ENCODE measurements at regions not wholly inside any gene's neighbourhood (a gene's known extent, or its start where the extent isn't known, plus 50 kb on each side); places are given as distances from the start of the nearest gene placed in this dataset.

GRCh38 chr5:110361471-110361870 is 365.0 kb downstream of the TMEM232 start:
- H3K36me3 ChIP-seq (ENCODE audit: insufficient read depth) = no peaks in the 10 kb centered on the region
- H4K20me1 ChIP-seq (ENCODE audit: insufficient read depth) = no peaks in the 10 kb centered on the region
- no peak overlapping the region for H3K27ac ChIP-seq
- H3K79me2 ChIP-seq (ENCODE audit: insufficient read depth, low read depth) = no peaks in the 10 kb centered on the region
- H3K9ac ChIP-seq = no peak overlapping the region
- no peak overlapping the region for H2AFZ ChIP-seq (ENCODE audit: low read depth)
- H3K4me3 ChIP-seq (IDR thresholded peaks at IDR 0.05; ENCODE audit: insufficient read depth, low read depth, low read length) = no peak overlapping the region
- no peaks in the 10 kb centered on the region for H3K4me1 ChIP-seq (ENCODE audit: low read depth, poor library complexity, severe bottlenecking)
- H3K4me2 ChIP-seq = no peak overlapping the region
- H3K27me3 ChIP-seq (ENCODE audit: insufficient read depth, low read depth) = no peaks in the 10 kb centered on the region
- TF ChIP-seq CTCF (conservative IDR thresholded peaks at IDR 0.05; ENCODE audit: low read depth, low read length) = no peak

- H4K20me1 ChIP-seq (ENCODE audit: insufficient read depth) = no peaks in the 10 kb centered on the region
- no peak overlapping the region for H3K9ac ChIP-seq
- no peaks in the 10 kb centered on the region for H3K36me3 ChIP-seq (ENCODE audit: insufficient read depth)
- no peak overlapping the region for H3K4me2 ChIP-seq
- TF ChIP-seq CTCF (conservative IDR thresholded peaks at IDR 0.05; ENCODE audit: low read depth, low read length) = no peak
- H3K27me3 ChIP-seq (ENCODE audit: insufficient read depth, low read depth) = no peaks in the 10 kb centered on the region
- H3K4me3 ChIP-seq (IDR thresholded peaks at IDR 0.05; ENCODE audit: insufficient read depth, low read depth, low read length) = no peak overlapping the region
- no peaks in the 10 kb centered on the region for H3K4me1 ChIP-seq (ENCODE audit: low read depth, poor library complexity, severe bottlenecking)
- no peak overlapping the region for H3K27ac ChIP-seq
- no peaks in the 10 kb centered on the region for H3K79me2 ChIP-seq (ENCODE audit: insufficient read depth, low read depth)
- H2AFZ ChIP-seq (ENCODE audit: low read depth) = no peak overlapping the region
Observed at GRCh38 chr5:110362261-110362660, 364.2 kb downstream of the TMEM232 start.

- Histone ChIP-seq H3K79me2 (ENCODE audit: insufficient read depth, low read depth) (no peaks in the 10 kb centered on the region), H3K27ac (no peak overlapping the region), H4K20me1 (ENCODE audit: insufficient read depth) (no peaks in the 10 kb centered on the region), H3K4me3 (IDR thresholded peaks at IDR 0.05; ENCODE audit: insufficient read depth, low read depth, low read length) (no peak overlapping the region), H2AFZ (ENCODE audit: low read depth) (no peak overlapping the region), H3K36me3 (ENCODE audit: insufficient read depth) (no peaks in the 10 kb centered on the region), H3K9ac (no peak overlapping the region), H3K4me2 (no peak overlapping the region), H3K27me3 (ENCODE audit: insufficient read depth, low read depth) (no peaks in the 10 kb centered on the region), H3K4me1 (ENCODE audit: low read depth, poor library complexity, severe bottlenecking) (no peaks in the 10 kb centered on the region)
- no peak for TF ChIP-seq CTCF (conservative IDR thresholded peaks at IDR 0.05; ENCODE audit: low read depth, low read length)
Observed at GRCh38 chr5:110366716-110367115, 359.8 kb downstream of the TMEM232 start.

Data from KMS-11 (cell line).